Skeletal muscle satellite cell (primary cell): ENCODE measurements at regions not wholly inside any gene's neighbourhood (a gene's known extent, or its start where the extent isn't known, plus 50 kb on each side); places are given as distances from the start of the nearest gene placed in this dataset.
"Not testable (repeated sequence)": the region's sequence is repeated elsewhere in the genome, so short reads cannot be mapped to it uniquely, and the experiment has no call there.

Experiments
- H3K27me3 ChIP-seq: 2 replicates; pipeline ENCODE4 v1.7.0; 2013; ENCODE audit warnings: low read length; ENCODE audit not compliant: control insufficient read depth, insufficient read depth
- H3K36me3 ChIP-seq: 2 replicates; pipeline ENCODE4 v1.7.0; 2013; ENCODE audit warnings: mild to moderate bottlenecking, control low read depth, low read length; ENCODE audit not compliant: insufficient read depth
- H3K4me1 ChIP-seq: 2 replicates; pipeline ENCODE4 v1.7.0; 2013; ENCODE audit warnings: low read length; ENCODE audit not compliant: control insufficient read depth, insufficient read depth
- H3K4me2 ChIP-seq: 2 replicates; pipeline ENCODE4 v1.7.0; 2013; ENCODE audit warnings: mild to moderate bottlenecking, low read length
- H3K4me3 ChIP-seq: 2 replicates; pipeline ENCODE4 v1.7.0; 2013; ENCODE audit warnings: low read length
- H3K9ac ChIP-seq: 2 replicates; pipeline ENCODE4 v1.7.0; 2013; ENCODE audit warnings: mild to moderate bottlenecking, low read depth, low read length, moderate library complexity
- H3K9me3 ChIP-seq: replicated peaks from 2 replicates; pipeline ENCODE4 v1.7.0; 2013; ENCODE audit warnings: mild to moderate bottlenecking, control low read depth, low read length

GRCh38 chr4:66741081-66741480, 804.2 kb downstream of the CENPC start:
- no peaks in the 10 kb centered on the region for H3K9me3 ChIP-seq
- no peak overlapping the region for H3K4me2 ChIP-seq
- H3K27me3 ChIP-seq, result no peaks in the 10 kb centered on the region
- H3K4me1 ChIP-seq, result no peaks in the 10 kb centered on the region
- no peak overlapping the region for H3K9ac ChIP-seq
- H3K36me3 ChIP-seq, result no peaks in the 10 kb centered on the region
- no peak overlapping the region for H3K4me3 ChIP-seq

GRCh38 chr4:66736606-66737005, 808.7 kb downstream of the CENPC start:
- Histone ChIP-seq H3K4me2 (no peak overlapping the region), H3K9ac (no peak overlapping the region)

GRCh38 chr4:66728280-66728679, 817.0 kb downstream of the CENPC start:
- no peaks in the 10 kb centered on the region for H3K36me3 ChIP-seq
- no peak overlapping the region for H3K4me2 ChIP-seq
- H3K9me3 ChIP-seq, result no peaks in the 10 kb centered on the region
- no peak overlapping the region for H3K4me3 ChIP-seq
- H3K9ac ChIP-seq, result no peak overlapping the region
- no peaks in the 10 kb centered on the region for H3K27me3 ChIP-seq
- no peaks in the 10 kb centered on the region for H3K4me1 ChIP-seq

More at GRCh38 chr4:66736606-66737005, 808.7 kb downstream of the CENPC start:
- no peaks in the 10 kb centered on the region for H3K36me3 ChIP-seq
- H3K4me3 ChIP-seq, result no peak overlapping the region
- no peaks in the 10 kb centered on the region for H3K4me1 ChIP-seq
- H3K9me3 ChIP-seq, result no peaks in the 10 kb centered on the region
- H3K27me3 ChIP-seq, result no peaks in the 10 kb centered on the region

- H3K27me3 ChIP-seq, H3K4me2 ChIP-seq, H3K4me3 ChIP-seq, H3K9ac ChIP-seq, H3K36me3 ChIP-seq, H3K4me1 ChIP-seq, H3K9me3 ChIP-seq: not testable (repeated sequence)
Observed at GRCh38 chr4:66712301-66712921, 832.9 kb downstream of the CENPC start.

GRCh38 chr4:66704243-66704642, 841.1 kb downstream of the CENPC start:
- H3K9ac ChIP-seq, result no peak overlapping the region
- no peaks in the 10 kb centered on the region for H3K4me1 ChIP-seq
- no peak overlapping the region for H3K4me3 ChIP-seq
- H3K36me3 ChIP-seq, result no peaks in the 10 kb centered on the region
- H3K4me2 ChIP-seq, result no peak overlapping the region
- H3K27me3 ChIP-seq, result no peaks in the 10 kb centered on the region
- no peaks in the 10 kb centered on the region for H3K9me3 ChIP-seq

- Histone ChIP-seq H3K36me3 (no peaks in the 10 kb centered on the region), H3K9me3 (no peaks in the 10 kb centered on the region), H3K9ac (no peak overlapping the region), H3K27me3 (no peaks in the 10 kb centered on the region), H3K4me2 (no peak overlapping the region), H3K4me1 (no peaks in the 10 kb centered on the region), H3K4me3 (no peak overlapping the region)
Observed at GRCh38 chr4:66694739-66695138, 850.6 kb downstream of the CENPC start.

GRCh38 chr4:66693694-66694093, 851.6 kb downstream of the CENPC start:
- H3K4me1 ChIP-seq, result no peaks in the 10 kb centered on the region
- H3K27me3 ChIP-seq, result no peaks in the 10 kb centered on the region
- no peaks in the 10 kb centered on the region for H3K9me3 ChIP-seq
- no peak overlapping the region for H3K4me2 ChIP-seq
- no peak overlapping the region for H3K9ac ChIP-seq
- no peaks in the 10 kb centered on the region for H3K36me3 ChIP-seq
- H3K4me3 ChIP-seq, result no peak overlapping the region

GRCh38 chr4:66691101-66691500, 854.2 kb downstream of the CENPC start:
- Histone ChIP-seq H3K9ac (no peak overlapping the region), H3K4me3 (no peak overlapping the region), H3K27me3 (no peaks in the 10 kb centered on the region), H3K4me2 (no peak overlapping the region), H3K4me1 (no peaks in the 10 kb centered on the region), H3K9me3 (no peaks in the 10 kb centered on the region), H3K36me3 (no peaks in the 10 kb centered on the region)

- Histone ChIP-seq H3K4me2 (no peak overlapping the region), H3K4me3 (no peak overlapping the region), H3K36me3 (no peaks in the 10 kb centered on the region), H3K27me3 (no peaks in the 10 kb centered on the region), H3K9me3 (no peaks in the 10 kb centered on the region), H3K4me1 (no peaks in the 10 kb centered on the region), H3K9ac (no peak overlapping the region)
Observed at GRCh38 chr4:66688674-66689073, 856.6 kb downstream of the CENPC start.

GRCh38 chr4:66687459-66687858, 857.8 kb downstream of the CENPC start:
- no peaks in the 10 kb centered on the region for H3K9me3 ChIP-seq
- no peaks in the 10 kb centered on the region for H3K36me3 ChIP-seq
- H3K4me2 ChIP-seq, result no peak overlapping the region
- no peaks in the 10 kb centered on the region for H3K27me3 ChIP-seq
- no peak overlapping the region for H3K9ac ChIP-seq
- no peaks in the 10 kb centered on the region for H3K4me1 ChIP-seq
- H3K4me3 ChIP-seq, result no peak overlapping the region

GRCh38 chr4:66681962-66682361, 863.3 kb downstream of the CENPC start:
- H3K36me3 ChIP-seq, result no peaks in the 10 kb centered on the region
- no peaks in the 10 kb centered on the region for H3K27me3 ChIP-seq
- H3K4me2 ChIP-seq, result no peak overlapping the region
- no peaks in the 10 kb centered on the region for H3K9me3 ChIP-seq
- H3K4me1 ChIP-seq, result no peaks in the 10 kb centered on the region
- H3K9ac ChIP-seq, result no peak overlapping the region
- no peak overlapping the region for H3K4me3 ChIP-seq

GRCh38 chr4:66667249-66667648, 878.1 kb downstream of the CENPC start:
- Histone ChIP-seq H3K4me1 (no peaks in the 10 kb centered on the region), H3K27me3 (no peaks in the 10 kb centered on the region), H3K9me3 (no peaks in the 10 kb centered on the region), H3K4me3 (no peak overlapping the region), H3K36me3 (no peaks in the 10 kb centered on the region), H3K4me2 (no peak overlapping the region), H3K9ac (no peak overlapping the region)
